ENCODE measurements at regions not wholly inside any gene's neighbourhood (a gene's known extent, or its start where the extent isn't known, plus 50 kb on each side); places are given as distances from the start of the nearest gene placed in this dataset.

GRCh38 chr3:69509288-69509687, 123.4 kb upstream of the FRMD4B start:
- Histone ChIP-seq H3K9me3 (ENCODE audit: low read length) (no peaks in the 10 kb centered on the region), H3K4me3 (ENCODE audit: low read length) (no peak overlapping the region), H3K36me3 (ENCODE audit: insufficient read depth, low read length) (no peaks in the 10 kb centered on the region), H3K9ac (ENCODE audit: low read length) (no peak overlapping the region), H3K79me2 (replicated peaks; ENCODE audit: insufficient read depth, low read length) (no peaks in the 10 kb centered on the region), H3K4me2 (ENCODE audit: low read length) (no peak overlapping the region), H3K27me3 (ENCODE audit: insufficient read depth, low read depth, low read length) (no peaks in the 10 kb centered on the region), H2AFZ (ENCODE audit: low read depth, low read length) (no peak overlapping the region), H3F3A (ENCODE audit: insufficient read depth, low read length, poor library complexity, severe bottlenecking) (no peaks in the 10 kb centered on the region), H3K9me2 (ENCODE audit: insufficient read depth, low read length) (no peaks in the 10 kb centered on the region), H3K27ac (ENCODE audit: low read length) (no peak overlapping the region), H4K20me1 (ENCODE audit: insufficient read depth) (no peaks in the 10 kb centered on the region)
- TF ChIP-seq EZH2 (IDR thresholded peaks at IDR 0.05; ENCODE audit: borderline replicate concordance, insufficient read depth, low read length, poor library complexity, severe bottlenecking) (no peak), POLR2AphosphoS5 (IDR thresholded peaks at IDR 0.05) (no peak), RAD21 (conservative IDR thresholded peaks at IDR 0.05) (no peak)

GRCh38 chr3:69505770-69506407, 120.0 kb upstream of the FRMD4B start:
- Histone ChIP-seq H3K4me3 (ENCODE audit: low read length) (no peak overlapping the region), H3K4me2 (ENCODE audit: low read length) (no peak overlapping the region), H3K27me3 (ENCODE audit: insufficient read depth, low read depth, low read length) (no peaks in the 10 kb centered on the region), H3K36me3 (ENCODE audit: insufficient read depth, low read length) (no peaks in the 10 kb centered on the region), H3K9me3 (ENCODE audit: low read length) (no peaks in the 10 kb centered on the region), H3K79me2 (replicated peaks; ENCODE audit: insufficient read depth, low read length) (no peaks in the 10 kb centered on the region), H3F3A (ENCODE audit: insufficient read depth, low read length, poor library complexity, severe bottlenecking) (no peaks in the 10 kb centered on the region), H3K9ac (ENCODE audit: low read length) (no peak overlapping the region), H3K9me2 (ENCODE audit: insufficient read depth, low read length) (no peaks in the 10 kb centered on the region), H4K20me1 (ENCODE audit: insufficient read depth) (no peaks in the 10 kb centered on the region), H3K27ac (ENCODE audit: low read length) (no peak overlapping the region), H2AFZ (ENCODE audit: low read depth, low read length) (no peak overlapping the region)
- TF ChIP-seq REST (IDR thresholded peaks at IDR 0.05; ENCODE audit: borderline replicate concordance) (no peak), TAF1 (IDR thresholded peaks at IDR 0.05; ENCODE audit: low read depth) (no peak), SMC3 (conservative IDR thresholded peaks at IDR 0.05; ENCODE audit: poor library complexity) (no peak), RAD21 (conservative IDR thresholded peaks at IDR 0.05) (no peak), MXI1 (conservative IDR thresholded peaks at IDR 0.05; ENCODE audit: poor library complexity, severe bottlenecking) (no peak), POLR2AphosphoS5 (IDR thresholded peaks at IDR 0.05) (no peak), EZH2 (IDR thresholded peaks at IDR 0.05; ENCODE audit: borderline replicate concordance, insufficient read depth, low read length, poor library complexity, severe bottlenecking) (no peak), CTCF (IDR thresholded peaks at IDR 0.05; ENCODE audit: poor library complexity, severe bottlenecking) (no peak), EP300 (conservative IDR thresholded peaks at IDR 0.05; ENCODE audit: poor library complexity, severe bottlenecking) (no peak)

All from neural cell (in vitro differentiated cells).